ENCODE measurements at regions not wholly inside any gene's neighbourhood (a gene's known extent, or its start where the extent isn't known, plus 50 kb on each side); places are given as distances from the start of the nearest gene placed in this dataset.
"Not testable (repeated sequence)": the region's sequence is repeated elsewhere in the genome, so short reads cannot be mapped to it uniquely, and the experiment has no call there.

- no peak for DNase-seq
Measured at GRCh38 chr14:57150449-57150848, 118.3 kb downstream of the EXOC5 start.

- no peak for DNase-seq
Measured at GRCh38 chr14:57139173-57139572, 129.5 kb downstream of the EXOC5 start.

- peak in 1 of 2 experiments; percentile 54 for DNase-seq
Measured at GRCh38 chr14:57136669-57137328, 131.9 kb downstream of the EXOC5 start.

GRCh38 chr14:57127809-57128208, 140.9 kb downstream of the EXOC5 start:
- not testable (repeated sequence) for DNase-seq

- DNase-seq, result no peak
Measured at GRCh38 chr14:57122129-57122528, 146.6 kb downstream of the EXOC5 start.

- DNase-seq, result not testable (repeated sequence)
Measured at GRCh38 chr14:57112072-57112807, 156.5 kb downstream of the EXOC5 start.

- not testable (repeated sequence) for DNase-seq
Measured at GRCh38 chr14:57110411-57110810, 158.3 kb downstream of the EXOC5 start.

- DNase-seq, result no peak
Measured at GRCh38 chr14:57091030-57091608, 177.6 kb downstream of the EXOC5 start.

GRCh38 chr14:57089901-57090300, 178.8 kb downstream of the EXOC5 start:
- no peak for DNase-seq

GRCh38 chr14:57087841-57088240, 180.9 kb downstream of the EXOC5 start:
- no peak for DNase-seq

GRCh38 chr14:57086271-57087162, 182.2 kb downstream of the EXOC5 start:
- no peak for DNase-seq

GRCh38 chr14:57085801-57086200, 182.9 kb downstream of the EXOC5 start:
- no peak for DNase-seq

GRCh38 chr14:57085043-57085442, 183.7 kb downstream of the EXOC5 start:
- DNase-seq, result no peak

- DNase-seq, result no peak
Measured at GRCh38 chr14:57080691-57081090, 188.0 kb downstream of the EXOC5 start.

GRCh38 chr14:57078054-57078453, 190.7 kb downstream of the EXOC5 start:
- DNase-seq, result no peak

GRCh38 chr14:57073986-57074385, 194.7 kb downstream of the EXOC5 start:
- DNase-seq, result no peak

GRCh38 chr14:57071639-57072038, 197.1 kb downstream of the EXOC5 start:
- DNase-seq, result no peak

GRCh38 chr14:57069702-57070101, 199.0 kb downstream of the EXOC5 start:
- no peak for DNase-seq

- no peak for DNase-seq
Measured at GRCh38 chr14:57068511-57068910, 200.2 kb downstream of the EXOC5 start.

GRCh38 chr14:57066887-57067513, 201.7 kb downstream of the EXOC5 start:
- peak; percentile 55 to 78 for DNase-seq

- no peak for DNase-seq
Measured at GRCh38 chr14:57066463-57066862, 202.2 kb downstream of the EXOC5 start.

- no peak for DNase-seq
Measured at GRCh38 chr14:57061009-57061711, 207.5 kb downstream of the EXOC5 start.
